Left colon (tissue), 2 donors: ENCODE measurements at regions not wholly inside any gene's neighbourhood (a gene's known extent, or its start where the extent isn't known, plus 50 kb on each side); places are given as distances from the start of the nearest gene placed in this dataset.
"Not testable (repeated sequence)": the region's sequence is repeated elsewhere in the genome, so short reads cannot be mapped to it uniquely, and the experiment has no call there.

Experiments
- ATAC-seq: fragments of 200-7000 bp; cut with Tn5 transposase; one replicate; pipeline ENCODE4 v1.9.1; 2020; ENCODE audit warnings: mild to moderate bottlenecking, moderate library complexity
- DNase-seq, 2 donors: peaks; one replicate each; pipeline ENCODE4 v3.0.0-alpha.2; 2020
- intact Hi-C, 2 donors: fragments of 100-400 bp; cut with DNase I in 1 of 2; cut with micrococcal nuclease in 1 of 2; formaldehyde crosslinking; loops; one replicate each; pipeline versions ENCODE4 v1.11.2 to v1.14.0; 2022; cut with DNase I, micrococcal nuclease
- donor health status: DM: no; HTN: no; CAD: no.
- donor health status: DM: yes; HTN: yes; CAD: no.

DNA sequence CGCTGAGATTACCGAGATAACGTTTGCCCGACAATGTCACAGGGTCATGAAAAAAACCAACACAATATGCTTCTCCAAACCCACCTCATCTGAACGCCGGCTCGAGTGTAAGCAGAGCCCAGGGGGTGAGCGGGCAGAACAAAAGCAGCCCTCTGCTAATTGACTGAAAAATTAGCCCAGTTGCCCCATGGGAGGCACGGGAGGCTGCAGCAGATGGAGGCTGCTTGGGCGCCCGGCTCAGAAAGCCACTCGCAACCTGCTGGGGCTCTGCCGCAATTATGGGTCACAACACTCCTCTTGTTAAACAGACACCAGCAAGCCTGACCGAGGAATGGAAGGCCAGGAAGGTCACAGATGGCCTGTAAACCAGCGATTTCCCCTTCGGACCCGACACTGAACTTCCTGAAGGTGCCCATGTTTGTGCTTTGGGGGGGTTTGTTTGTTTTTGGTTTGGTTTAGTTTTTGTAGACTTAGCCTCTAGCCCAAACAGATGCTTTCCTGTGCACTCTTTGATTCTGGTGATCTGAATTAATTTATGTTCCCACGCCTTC lies 104.6 kb upstream of the IRX1 start:
- DNase-seq (no peak), ATAC-seq (no peak)

DNA sequence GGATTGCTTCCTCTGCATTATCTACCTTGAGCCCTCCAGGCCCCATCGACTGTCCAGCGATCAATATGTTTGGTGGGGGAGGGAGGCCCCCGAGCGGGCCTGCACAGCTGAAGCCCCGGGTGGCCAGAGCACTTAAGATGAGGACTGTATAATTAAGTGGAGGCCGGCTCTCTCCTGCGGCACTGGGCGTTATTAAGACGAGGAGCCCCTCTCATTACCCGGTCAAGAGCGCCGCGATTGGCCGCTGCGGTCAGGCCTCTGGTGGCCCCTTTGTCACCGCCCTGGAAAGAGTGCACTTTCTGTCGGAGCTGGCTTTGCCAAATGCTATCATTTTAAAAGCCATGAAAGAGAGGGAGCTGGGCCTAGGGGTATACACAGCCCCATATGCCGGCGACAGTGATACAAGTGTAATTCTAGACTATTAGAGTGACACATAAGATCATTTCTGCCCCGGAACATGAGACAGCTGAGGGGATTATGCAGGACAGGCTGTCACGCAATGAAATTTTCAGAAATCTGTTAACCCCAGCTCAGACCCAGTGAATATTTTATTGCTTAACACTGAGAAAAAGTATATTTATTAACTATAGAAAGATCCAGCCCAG lies 106.3 kb upstream of the IRX1 start:
- no peak for DNase-seq
- intact Hi-C loops = no loop called here
- no peak for ATAC-seq

More for the DNA sequence above, 104.6 kb upstream of the IRX1 start:
- intact Hi-C loops = no loop called here

DNA sequence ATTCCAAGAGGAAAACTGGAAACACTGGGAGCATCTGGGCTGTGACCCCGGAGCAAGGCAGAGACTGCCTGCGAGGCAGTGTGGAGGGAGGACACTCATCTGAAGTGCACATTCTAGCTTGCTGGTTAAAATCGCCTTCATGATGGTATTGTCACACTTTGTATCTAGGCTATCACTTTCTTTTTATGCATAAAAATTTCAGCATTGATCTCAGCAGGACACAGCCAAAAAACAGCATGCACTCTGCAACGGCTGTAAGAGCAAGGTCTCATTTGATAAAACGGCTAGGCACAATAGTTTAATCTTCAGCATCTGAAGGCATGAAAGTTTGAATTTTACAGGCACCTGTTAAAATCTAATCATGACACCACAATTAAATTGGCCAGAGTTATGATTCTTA lies 110.8 kb upstream of the IRX1 start:
- intact Hi-C loops = no loop called here
- ATAC-seq = no peak

GRCh38 chr5:3481175-3481574 lies 114.5 kb upstream of the IRX1 start:
- intact Hi-C loops = no loop called here
- no peak for DNase-seq
- no peak for ATAC-seq

More for the DNA sequence above, 110.8 kb upstream of the IRX1 start:
- DNase-seq = no peak

GRCh38 chr5:3475674-3476073 lies 120.0 kb upstream of the IRX1 start:
- DNase-seq (no peak), ATAC-seq (no peak)
- intact Hi-C loops = no loop called here

GRCh38 chr5:3466392-3466791 lies 129.2 kb upstream of the IRX1 start:
- ATAC-seq (no peak), DNase-seq (no peak)
- intact Hi-C loops = no loop called here

GRCh38 chr5:3460416-3460815 lies 135.2 kb upstream of the IRX1 start:
- intact Hi-C loops = no loop called here
- DNase-seq = no peak
- no peak for ATAC-seq

GRCh38 chr5:3456121-3456681 lies 139.4 kb upstream of the IRX1 start:
- intact Hi-C loops = no loop called here
- no peak for DNase-seq
- no peak for ATAC-seq

GRCh38 chr5:3454028-3454427 lies 141.6 kb upstream of the IRX1 start:
- intact Hi-C loops, ATAC-seq, DNase-seq: not testable (repeated sequence)

DNA sequence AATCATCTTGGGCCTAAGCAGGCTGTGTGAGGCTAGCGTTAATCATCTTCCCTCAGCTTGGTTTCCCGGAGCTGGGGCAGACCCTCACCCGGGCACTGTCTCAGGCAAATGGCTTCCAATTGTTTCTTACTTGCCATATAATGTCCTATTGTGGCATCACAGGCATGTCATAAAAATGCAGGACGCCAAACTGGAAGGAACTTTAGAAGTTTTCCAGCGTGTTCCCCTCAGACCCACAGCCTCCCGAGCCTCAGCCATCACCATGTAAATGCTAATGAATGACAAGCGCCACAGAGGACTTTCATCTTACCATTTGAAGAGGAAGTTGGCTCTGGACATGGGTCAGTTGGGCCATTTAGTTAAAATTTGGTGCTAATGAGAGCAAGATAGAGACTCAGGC lies 143.0 kb upstream of the IRX1 start:
- ATAC-seq (no peak), DNase-seq (no peak)
- intact Hi-C loops = no loop called here

GRCh38 chr5:3451961-3452360 lies 143.7 kb upstream of the IRX1 start:
- no peak for ATAC-seq

GRCh38 chr5:3449481-3449880 lies 146.2 kb upstream of the IRX1 start:
- ATAC-seq = no peak
- DNase-seq = no peak
- intact Hi-C loops = no loop called here

More at GRCh38 chr5:3451961-3452360, 143.7 kb upstream of the IRX1 start:
- no peak for DNase-seq
- intact Hi-C loops = no loop called here

DNA sequence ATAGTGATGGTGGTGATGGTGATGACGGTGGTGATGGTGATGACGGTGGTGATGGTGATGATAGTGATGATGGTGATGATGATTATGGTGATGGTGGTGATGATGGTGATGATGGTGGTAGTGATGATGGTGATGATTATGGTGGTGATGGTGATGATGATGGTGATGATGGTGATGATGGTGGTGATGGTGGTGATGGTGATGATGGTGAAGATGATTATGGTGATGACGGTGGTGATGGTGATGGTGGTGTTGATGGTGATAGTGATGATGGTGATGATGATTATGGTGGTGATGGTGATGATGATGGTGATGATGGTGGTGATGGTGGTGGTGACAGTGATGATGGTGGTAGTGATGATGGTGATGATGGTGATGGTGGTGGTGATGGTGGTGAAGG lies 149.2 kb upstream of the IRX1 start:
- ATAC-seq = no peak
- no peak for DNase-seq
- intact Hi-C loops = no loop called here

DNA sequence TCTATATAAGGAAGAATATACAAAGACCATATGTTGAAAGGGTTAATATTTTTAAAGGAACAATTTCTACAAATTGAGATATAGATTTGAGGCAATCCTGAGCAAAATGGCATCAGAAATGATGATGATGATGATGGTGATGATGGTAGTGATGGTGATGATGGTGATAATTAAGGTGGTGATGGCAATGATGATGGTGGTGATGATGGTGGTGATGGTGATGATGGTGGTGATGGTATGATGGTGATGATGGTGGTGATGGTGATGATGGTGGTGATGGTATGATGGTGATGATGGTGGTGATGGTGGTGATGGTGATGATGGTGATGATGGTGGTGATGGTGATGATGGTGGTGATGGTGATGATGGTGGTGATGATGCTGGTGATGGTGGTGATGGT lies 150.1 kb upstream of the IRX1 start:
- ATAC-seq, DNase-seq, intact Hi-C loops: not testable (repeated sequence)

GRCh38 chr5:3432135-3432534 lies 163.5 kb upstream of the IRX1 start:
- ATAC-seq (no peak), DNase-seq (no peak)
- intact Hi-C loops = no loop called here

- intact Hi-C loops = no loop called here
- DNase-seq (no peak), ATAC-seq (no peak)
Observed at GRCh38 chr5:3430691-3431090, 164.9 kb upstream of the IRX1 start.

GRCh38 chr5:3429962-3430361 lies 165.7 kb upstream of the IRX1 start:
- no peak for DNase-seq
- intact Hi-C loops = no loop called here
- no peak for ATAC-seq

- intact Hi-C loops = no loop called here
- no peak for DNase-seq
- no peak for ATAC-seq
Observed at GRCh38 chr5:3428334-3428733, 167.3 kb upstream of the IRX1 start.

DNA sequence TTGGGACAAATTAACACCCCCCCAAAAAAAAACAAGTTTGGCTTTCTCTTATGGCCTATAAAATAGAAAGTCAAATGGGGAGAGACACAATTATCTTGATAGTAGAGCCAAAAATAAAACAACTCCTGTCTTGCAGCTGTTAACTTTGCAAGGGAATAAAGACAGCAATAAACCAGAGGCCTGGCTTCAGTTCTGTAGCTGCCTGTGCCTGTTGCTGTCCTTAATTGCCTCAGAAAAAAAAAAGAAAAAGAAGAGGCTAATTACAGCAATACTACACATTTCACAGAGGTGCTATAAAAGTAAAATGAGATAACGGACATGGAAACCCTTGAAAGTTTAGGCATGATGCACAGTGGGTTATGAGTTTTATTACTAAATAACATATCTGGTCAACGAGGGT lies 170.7 kb upstream of the IRX1 start:
- ATAC-seq (no peak), DNase-seq (no peak)
- intact Hi-C loops = no loop called here

- intact Hi-C loops = no loop called here
- ATAC-seq (no peak), DNase-seq (no peak)
Observed at GRCh38 chr5:3417376-3417943, 178.2 kb upstream of the IRX1 start.

GRCh38 chr5:3414371-3414770 lies 181.3 kb upstream of the IRX1 start:
- ATAC-seq (no peak), DNase-seq (no peak)
- intact Hi-C loops = no loop called here
